Right renal cortex interstitium (tissue), 3 donors: ENCODE measurements at regions not wholly inside any gene's neighbourhood (a gene's known extent, or its start where the extent isn't known, plus 50 kb on each side); places are given as distances from the start of the nearest gene placed in this dataset.

Experiments used
- DNase-seq, 3 donors: peaks; one replicate each; pipeline ENCODE4 v3.0.0-alpha.2; 2013; ENCODE audit warnings: low read depth in 3 of 3, low spot score in 2 of 3

GRCh38 chr21:23712166-23712565 is 1895.1 kb downstream of the MRPL39 start:
- DNase-seq = no peak

- DNase-seq = no peak
Measured at GRCh38 chr21:23706431-23706830, 1900.8 kb downstream of the MRPL39 start.

- DNase-seq = no peak
Measured at GRCh38 chr21:23699402-23699801, 1907.9 kb downstream of the MRPL39 start.

GRCh38 chr21:23698619-23699018 is 1908.7 kb downstream of the MRPL39 start:
- no peak for DNase-seq

- DNase-seq = no peak
Measured at GRCh38 chr21:23695443-23695842, 1911.8 kb downstream of the MRPL39 start.

GRCh38 chr21:23694390-23694789 is 1912.9 kb downstream of the MRPL39 start:
- DNase-seq = no peak

GRCh38 chr21:23690316-23690715 is 1917.0 kb downstream of the MRPL39 start:
- no peak for DNase-seq

GRCh38 chr21:23686737-23687523 is 1920.4 kb downstream of the MRPL39 start:
- DNase-seq = no peak

GRCh38 chr21:23684431-23684830 is 1922.8 kb downstream of the MRPL39 start:
- no peak for DNase-seq

GRCh38 chr21:23664193-23664694 is 1943.0 kb downstream of the MRPL39 start:
- DNase-seq = no peak

GRCh38 chr21:23660560-23660959 is 1946.7 kb downstream of the MRPL39 start:
- no peak for DNase-seq

GRCh38 chr21:23644768-23645167 is 1962.5 kb downstream of the MRPL39 start:
- no peak for DNase-seq

- DNase-seq = no peak
Measured at GRCh38 chr21:23639721-23640120, 1967.6 kb downstream of the MRPL39 start.

GRCh38 chr21:23638131-23638695 is 1969.1 kb downstream of the MRPL39 start:
- no peak for DNase-seq

GRCh38 chr21:23633447-23633940 is 1973.8 kb downstream of the MRPL39 start:
- DNase-seq = no peak

GRCh38 chr21:23624281-23624680 is 1983.0 kb downstream of the MRPL39 start:
- DNase-seq = no peak

- no peak for DNase-seq
Measured at GRCh38 chr21:23613014-23613413, 1994.3 kb downstream of the MRPL39 start.

GRCh38 chr21:23612210-23612609 is 1995.1 kb downstream of the MRPL39 start:
- no peak for DNase-seq

GRCh38 chr21:23607782-23608431 is 1999.4 kb downstream of the MRPL39 start:
- DNase-seq = no peak

GRCh38 chr21:23601549-23601948 is 2005.7 kb downstream of the MRPL39 start:
- no peak for DNase-seq

- no peak for DNase-seq
Measured at GRCh38 chr21:23593582-23593981, 2013.7 kb downstream of the MRPL39 start.

- no peak for DNase-seq
Measured at GRCh38 chr21:23585419-23585818, 2021.9 kb downstream of the MRPL39 start.
